Stimulated activated CD4-positive, alpha-beta T cell treated with anti-CD3 and anti-CD28 coated beads, Interleukin-1b, Interleukin-23, amount 100 ng/mL, for 24 hours (primary cell): ENCODE measurements at regions not wholly inside any gene's neighbourhood (a gene's known extent, or its start where the extent isn't known, plus 50 kb on each side); places are given as distances from the start of the nearest gene placed in this dataset.

Experiments used
- DNase-seq, 4 experiments: peaks; one replicate each; pipeline ENCODE4 v3.0.0-alpha.2; 2020; ENCODE audit warnings: low read depth in 4 of 4, low spot score in 1 of 4

DNA sequence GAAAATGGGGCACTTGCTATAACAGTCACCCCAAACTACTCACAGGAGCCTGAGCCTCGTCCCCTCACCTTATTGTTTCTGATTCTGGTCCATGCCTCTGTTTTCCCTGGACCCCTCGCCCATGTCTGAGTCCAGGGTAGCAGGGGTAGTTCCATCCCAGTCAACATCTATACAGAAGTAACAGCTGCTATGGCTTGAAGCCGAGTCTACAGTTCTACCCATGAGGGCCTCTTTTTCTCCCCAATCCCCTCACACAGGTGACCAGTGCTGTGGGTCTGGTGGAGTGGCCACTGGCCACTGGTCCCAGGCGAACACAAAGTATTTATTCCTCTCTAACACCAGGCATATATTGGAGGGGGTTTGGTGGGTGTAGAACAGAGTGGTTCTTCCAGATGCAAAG lies 116.4 kb downstream of the ZNF280B start:
- no peak for DNase-seq

DNA sequence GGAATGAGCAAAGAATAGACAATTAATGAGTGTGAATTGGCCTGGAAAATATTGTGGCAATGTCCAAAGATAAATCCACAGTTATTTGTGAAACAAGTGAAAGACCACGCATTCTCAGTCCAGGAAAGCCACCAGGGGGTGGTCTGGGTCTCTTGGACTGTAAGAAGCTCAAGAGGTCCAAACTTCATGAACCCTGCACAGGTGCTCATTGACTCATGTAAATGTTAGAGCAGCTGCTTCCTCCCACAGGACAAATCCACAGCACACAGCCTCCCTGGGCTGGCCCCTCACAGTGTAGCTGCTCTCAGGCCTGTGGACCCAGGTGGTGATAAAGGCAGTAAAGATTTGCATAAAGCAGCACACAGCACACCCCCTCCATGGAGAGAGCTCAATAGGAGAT lies 114.0 kb downstream of the ZNF280B start:
- no peak for DNase-seq

DNA sequence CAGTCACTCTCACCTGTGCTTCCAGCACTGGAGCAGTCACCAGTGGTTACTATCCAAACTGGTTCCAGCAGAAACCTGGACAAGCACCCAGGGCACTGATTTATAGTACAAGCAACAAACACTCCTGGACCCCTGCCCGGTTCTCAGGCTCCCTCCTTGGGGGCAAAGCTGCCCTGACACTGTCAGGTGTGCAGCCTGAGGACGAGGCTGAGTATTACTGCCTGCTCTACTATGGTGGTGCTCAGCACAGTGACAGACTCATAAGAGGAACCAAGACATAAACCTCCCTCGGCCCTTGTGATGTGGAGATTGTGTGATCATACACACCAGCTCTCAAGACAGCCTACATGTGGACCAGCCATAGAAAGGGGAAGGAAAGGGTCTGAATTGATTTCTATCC lies 113.3 kb downstream of the ZNF280B start:
- no peak for DNase-seq

DNA sequence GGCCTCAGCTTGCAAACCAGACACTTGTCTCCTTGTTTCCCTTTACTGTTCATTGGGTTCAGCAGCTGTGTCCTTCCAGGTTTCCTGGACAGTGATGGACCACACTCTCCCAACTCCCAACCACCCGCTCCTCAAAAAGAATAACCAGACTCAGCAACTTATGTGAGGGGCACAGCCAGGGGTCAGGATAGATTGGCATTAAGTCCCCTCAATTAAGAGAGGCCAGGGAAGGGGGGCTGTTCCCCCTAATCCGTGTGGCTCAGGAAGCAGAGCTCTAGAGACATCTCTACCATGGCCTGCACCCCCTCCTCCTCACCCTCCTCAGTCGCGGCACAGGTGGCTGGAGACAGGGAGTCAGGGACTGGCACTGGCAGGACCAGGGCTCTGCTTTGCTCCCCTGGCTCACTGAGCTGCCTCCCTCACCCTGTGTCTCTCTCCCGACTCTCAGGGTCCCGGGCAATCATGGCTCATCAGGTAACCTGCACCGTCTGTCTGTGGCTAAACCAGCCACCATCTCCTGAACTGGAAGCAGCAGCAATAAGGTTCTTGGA lies 111.7 kb downstream of the ZNF280B start:
- DNase-seq: no peak

DNA sequence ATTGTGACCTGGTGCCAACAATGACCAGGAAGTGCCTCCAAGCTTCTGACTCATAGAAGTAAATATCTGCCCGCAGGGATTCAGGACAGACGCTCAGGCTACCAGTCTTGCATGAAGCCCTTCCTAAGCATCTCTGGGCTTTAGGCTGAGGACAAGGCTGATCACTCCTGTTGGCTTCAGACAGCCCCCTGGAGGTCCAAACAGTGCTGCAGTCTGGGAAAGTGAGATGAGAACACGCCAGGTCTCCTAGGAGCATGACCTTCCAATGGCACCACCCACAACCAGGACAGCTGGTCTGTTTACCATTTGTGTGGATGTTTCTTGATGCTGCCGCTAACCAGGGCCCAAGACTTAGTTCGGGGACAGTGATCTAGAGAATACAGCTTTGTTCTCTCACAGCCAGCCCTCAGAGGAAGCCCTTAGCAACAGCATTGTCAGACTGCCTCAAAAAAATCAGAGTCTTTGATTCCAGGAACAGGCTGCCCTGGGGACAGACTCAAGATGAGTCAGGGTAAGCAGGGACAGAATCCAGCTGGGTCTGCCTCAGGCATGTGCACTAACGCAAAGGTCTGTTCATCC lies 111.2 kb downstream of the ZNF280B start:
- DNase-seq: no peak

DNA sequence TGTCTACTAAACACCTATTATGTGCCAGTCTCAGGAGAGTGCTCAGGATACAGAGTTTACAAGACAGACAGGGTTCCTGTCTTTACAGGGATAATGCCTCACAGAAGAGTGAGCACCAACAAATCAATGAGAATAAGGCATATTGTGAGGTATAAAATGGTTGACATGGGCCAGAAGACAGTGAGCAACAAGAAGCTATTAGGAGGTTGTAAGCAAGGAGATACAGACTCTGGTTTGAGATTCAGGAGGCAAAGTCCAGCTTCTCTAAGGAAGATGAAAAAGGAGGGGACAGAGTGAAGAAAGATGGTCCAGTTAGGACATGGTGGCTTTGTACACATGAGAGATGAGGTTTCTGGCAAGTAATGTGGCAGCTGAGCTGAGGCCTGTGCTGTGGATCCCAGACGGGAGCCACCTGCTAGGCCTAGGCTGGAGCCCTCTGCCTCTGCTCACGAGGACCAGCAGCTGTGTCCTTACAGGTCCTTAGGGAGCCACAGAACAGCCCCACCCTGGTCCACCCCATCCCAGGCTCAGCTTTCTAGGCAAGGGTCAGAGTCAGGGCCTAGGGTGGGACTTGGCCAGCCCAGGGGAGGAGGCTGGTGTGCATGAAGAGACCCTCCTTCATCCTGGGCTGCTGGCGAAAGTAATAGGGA lies 110.5 kb downstream of the ZNF280B start:
- no peak for DNase-seq

DNA sequence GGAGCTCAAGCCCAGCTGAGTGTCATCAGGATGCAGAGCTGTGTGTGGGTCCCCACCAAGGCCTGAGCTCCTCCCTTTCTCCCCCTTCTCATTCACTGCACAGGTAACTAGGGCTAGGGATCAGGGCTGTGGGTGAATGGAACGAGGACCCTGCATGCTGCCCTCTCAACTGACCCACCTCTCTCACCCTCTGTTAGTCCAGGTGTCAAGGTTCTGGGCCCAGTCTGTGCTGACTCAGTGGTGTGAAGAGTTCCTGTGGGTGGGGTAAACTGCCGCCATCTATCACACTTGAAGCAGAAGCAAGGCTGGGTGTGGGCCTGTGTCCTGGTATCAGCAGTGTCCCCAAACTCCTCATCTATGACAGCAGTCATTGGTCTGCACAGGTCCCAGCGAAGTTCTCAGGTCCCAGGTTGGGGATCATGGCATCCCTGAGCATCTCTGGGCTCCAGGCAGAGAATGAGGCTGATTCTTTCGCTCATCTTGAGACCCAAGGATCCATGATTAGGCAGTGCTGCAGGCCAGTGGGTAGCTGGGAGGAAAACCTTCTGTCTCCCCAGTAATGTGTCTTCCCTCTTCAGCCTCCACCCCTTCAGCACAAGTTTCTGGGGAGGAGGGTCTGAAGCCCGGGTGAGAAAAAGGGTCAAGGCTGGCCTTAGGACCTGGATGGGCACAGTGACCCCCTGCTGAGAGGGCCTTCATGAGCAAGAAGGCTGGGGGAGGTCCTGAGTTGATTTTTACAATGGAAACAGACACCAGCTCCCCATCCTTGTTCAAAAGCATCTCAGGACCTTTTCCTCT lies 109.8 kb downstream of the ZNF280B start:
- DNase-seq: no peak

DNA sequence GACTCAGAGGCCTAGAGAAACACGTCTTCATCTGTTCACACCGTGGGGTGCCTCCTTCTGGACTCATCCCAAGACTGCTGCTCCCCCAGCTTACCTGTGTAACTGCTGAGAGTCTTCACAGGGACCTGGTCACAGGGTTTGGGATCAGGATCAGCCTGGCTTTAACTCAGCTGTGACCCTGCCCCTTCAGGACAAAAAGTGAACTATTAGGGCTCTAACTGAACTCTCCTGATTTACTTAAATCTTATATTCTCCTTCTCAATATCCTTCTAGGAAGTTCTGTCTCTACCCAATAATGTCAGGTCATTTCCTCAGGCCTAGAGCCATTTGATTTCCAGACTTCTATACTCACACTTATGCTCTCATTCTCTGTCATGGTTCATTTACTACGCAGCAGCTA lies 108.4 kb downstream of the ZNF280B start:
- no peak for DNase-seq

DNA sequence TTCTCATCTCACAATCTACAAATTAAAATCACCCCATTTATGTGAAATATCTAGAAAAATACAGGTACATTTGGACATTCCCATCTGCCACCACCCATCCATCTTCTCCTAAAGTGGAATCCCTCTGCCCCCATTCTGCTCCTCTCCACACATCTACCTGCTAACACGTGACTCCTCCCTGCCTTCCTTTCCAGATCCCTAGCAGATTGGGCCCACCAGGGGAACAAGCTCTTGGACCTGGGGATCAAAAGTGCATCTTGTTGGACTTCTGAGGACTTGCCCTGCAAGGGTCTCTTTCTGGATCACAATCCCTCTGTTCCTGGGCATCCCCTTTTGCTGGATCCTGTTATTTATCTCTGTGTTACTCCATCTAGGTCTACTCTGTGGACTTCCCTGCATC lies 107.6 kb downstream of the ZNF280B start:
- no peak for DNase-seq

DNA sequence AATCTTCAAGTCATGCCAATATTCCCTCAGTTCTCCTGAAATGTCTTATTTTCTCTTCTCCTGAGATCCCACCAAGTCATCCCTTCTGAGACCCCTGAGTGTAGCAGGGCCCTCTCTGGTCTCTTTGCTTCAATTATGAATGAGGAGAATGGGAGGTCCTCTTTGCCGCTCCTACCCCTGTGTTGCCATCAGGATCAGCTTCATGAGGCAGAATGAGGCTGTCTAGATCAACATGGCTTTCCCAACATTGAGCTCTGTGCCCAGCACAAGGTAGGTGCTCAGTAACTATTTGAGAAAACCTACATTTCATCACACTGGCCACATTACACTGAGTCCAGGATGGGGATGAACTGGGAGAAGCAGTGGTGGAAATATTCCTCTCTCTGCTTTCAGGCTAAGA lies 107.2 kb downstream of the ZNF280B start:
- DNase-seq: no peak

DNA sequence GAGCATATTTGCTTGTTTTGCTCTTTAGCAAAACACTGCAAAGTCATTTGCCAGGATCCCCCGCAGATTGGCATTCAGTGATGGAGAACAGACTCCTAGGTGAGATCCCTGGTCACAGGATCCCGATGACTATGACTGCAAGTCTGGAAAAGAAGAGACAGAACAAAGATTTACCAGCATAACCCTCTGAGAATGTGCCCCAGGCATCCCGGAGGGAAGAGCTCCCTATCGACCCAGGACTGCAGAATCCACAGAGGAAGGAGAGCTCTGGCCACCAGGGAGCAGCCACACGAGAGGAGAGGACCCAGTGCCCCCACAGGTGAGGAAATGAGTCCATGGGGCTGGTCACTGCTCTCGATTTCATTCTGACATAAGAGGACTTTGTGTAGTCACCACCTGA lies 105.2 kb downstream of the ZNF280B start:
- DNase-seq: no peak

DNA sequence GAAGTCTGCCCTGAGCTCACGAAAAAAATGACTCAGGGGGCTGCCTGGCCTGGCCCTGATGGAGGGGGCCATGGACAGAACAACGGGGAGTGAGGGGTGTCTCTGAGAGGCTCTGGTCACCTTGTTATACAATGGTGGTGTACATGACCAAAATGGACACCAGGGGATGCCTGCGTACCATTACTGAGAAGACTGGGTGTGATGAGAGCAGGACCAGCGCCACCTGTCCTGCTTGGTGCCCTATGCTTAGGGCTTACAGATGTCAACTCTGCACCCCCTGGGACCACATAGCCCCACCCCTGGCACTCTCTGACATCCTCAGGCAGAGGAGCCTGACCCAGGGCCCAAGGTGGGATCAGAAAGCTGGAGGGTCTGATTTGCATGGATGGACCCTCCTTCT lies 104.8 kb downstream of the ZNF280B start:
- no peak for DNase-seq

DNA sequence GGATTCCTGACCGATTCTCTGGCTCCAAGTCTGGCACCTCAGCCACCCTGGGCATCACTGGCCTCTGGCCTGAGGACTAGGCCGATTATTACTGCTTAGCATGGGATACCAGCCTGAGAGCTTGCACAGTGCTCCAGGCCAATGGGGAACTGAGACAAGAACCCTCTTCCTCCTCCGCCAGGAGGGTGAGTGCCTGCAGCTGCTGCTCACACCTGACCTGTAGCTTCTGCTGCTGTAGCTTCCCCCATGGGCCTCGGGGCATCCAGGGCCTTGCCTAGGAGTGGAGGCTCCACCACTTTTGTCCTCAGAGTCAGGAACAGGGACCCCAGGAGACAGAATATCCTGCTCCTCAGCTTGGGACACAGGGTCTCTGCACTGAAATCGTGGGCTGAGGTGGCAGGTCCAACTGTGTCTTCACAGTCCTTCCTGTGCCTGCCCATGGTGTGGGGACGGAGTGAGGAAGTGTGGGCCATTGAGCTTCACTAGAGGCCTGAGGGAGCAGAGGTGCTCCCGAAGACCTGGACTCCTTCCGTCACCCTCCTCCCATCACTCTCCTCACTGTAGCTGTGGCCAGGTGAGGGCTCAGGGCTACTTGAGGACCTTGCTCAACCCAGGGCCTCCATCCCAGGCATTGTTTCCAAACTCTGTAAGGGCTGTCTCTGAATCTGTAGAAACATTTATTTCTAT lies 103.8 kb downstream of the ZNF280B start:
- DNase-seq: no peak

DNA sequence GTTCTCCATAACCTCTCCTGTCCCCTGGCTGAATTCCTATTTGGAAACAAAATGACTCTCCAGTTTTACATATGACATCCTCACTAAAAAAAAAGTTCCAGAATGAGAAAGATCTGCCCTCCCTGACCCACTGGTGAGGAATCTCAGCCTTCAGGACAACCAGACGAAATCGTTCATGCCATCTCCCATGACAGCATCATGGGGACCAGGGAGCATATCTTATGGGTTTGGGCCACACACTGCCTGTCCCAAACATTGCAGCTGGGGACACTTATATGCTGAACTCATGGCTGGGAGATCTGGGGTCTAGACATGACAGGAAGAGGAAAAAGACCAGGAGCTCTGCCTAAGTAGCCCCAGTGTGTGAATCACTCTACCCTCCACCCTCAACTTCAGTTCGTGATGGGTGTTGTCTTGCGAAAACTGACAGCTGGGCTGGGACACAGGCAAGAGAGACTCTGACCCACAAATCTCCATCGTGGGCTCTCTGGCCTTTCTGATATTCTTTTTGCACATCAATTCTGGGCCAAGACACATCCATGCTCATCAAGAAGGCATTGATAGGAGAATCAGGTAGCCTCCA lies 102.0 kb downstream of the ZNF280B start:
- no peak for DNase-seq

DNA sequence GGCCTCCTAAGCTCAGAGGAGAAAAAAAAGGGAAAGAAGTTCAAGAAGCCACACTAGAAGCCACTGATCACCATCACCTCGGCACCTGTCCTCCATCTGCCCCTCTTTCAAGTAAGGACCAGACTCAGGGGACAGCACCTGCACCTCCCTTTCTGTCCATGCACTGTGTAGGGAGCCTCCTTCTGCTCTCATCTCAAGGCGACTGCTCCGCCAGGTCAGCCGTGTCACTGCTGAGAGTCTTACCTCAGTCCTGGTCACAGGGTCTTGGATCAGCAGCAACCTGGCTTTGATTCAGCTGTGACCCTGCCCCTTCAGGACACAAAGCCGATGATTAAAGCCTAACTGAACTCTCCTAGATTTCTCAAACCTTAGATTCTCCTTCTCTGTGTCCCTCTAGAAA lies 101.5 kb downstream of the ZNF280B start:
- DNase-seq: no peak

DNA sequence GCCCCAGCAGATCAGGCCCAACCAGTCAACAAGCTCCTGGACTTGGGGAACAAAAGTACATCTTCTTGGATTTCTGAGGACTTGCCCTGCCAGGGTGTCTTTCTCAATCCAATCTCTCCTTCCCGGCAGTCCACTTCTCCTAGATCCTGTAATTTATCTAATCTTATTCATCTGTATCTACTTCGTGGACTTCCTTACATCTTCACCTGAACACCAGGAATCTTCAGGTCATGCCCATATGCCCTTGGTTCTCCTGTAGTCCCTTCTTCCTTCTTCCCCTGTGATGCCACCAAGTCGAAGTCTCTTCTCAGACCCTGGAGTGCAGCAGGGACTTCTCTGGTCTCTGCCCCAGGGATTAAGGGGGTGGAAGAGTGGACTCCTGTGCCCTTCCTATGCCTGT lies 100.3 kb downstream of the ZNF280B start:
- no peak for DNase-seq

DNA sequence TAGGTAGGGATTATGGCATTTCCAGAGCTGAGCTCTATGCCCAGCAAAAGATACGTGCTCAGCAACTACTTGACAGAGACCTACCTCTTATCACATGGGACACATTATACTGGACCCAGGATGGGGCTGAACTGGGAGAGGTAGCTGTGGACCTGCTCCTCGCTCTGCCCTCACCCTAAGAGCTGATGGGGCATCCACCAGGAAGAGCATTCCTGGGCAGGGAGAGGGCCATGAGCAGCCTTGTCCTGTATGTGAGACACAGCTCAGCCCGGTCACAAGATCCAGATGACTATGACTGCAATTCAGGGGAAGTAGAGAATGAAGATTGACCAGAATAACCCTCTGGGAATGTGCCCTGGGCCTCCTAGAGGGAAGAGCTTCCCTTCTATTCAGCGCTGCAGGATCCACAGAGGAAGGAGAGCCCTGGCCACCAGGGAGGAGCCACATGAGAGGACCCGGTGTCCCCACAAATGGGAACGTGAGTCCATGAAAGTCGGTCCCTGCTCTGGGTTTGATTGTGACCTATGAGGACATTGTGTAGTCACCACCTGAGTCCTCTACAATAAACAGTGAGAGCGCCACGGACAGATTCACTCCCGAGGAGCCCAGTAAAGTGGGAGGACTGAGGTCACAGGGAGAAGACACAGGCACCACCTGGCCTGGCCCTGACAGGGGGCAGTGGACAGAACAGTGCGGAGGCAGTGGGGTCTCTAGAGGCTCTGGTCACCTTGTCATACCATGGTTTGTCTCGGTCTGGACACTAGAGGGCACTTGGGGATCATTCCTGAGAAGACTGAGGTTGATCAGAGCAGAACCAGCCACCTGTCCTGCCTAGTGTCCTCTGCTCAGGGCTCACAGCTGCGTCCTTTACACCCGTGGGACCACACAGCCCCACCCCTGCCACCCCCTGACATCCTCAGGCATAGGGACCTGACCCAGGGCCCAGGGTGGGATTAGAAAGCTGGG lies 99.5 kb downstream of the ZNF280B start:
- DNase-seq: no peak

DNA sequence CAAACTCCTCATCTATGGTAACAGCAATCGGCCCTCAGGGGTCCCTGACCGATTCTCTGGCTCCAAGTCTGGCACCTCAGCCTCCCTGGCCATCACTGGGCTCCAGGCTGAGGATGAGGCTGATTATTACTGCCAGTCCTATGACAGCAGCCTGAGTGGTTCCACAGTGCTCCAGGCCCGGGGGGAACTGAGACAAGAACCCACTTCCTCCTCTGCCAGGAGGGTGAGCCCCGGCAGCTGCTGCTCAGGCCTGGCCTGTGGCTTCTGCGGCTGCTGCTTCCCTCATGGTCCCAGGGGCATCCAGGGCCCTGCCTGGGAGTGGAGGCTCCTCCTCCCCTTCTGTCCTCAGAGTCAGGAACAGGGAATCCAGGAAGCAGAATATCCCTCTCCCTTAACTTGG lies 98.4 kb downstream of the ZNF280B start:
- DNase-seq: no peak

DNA sequence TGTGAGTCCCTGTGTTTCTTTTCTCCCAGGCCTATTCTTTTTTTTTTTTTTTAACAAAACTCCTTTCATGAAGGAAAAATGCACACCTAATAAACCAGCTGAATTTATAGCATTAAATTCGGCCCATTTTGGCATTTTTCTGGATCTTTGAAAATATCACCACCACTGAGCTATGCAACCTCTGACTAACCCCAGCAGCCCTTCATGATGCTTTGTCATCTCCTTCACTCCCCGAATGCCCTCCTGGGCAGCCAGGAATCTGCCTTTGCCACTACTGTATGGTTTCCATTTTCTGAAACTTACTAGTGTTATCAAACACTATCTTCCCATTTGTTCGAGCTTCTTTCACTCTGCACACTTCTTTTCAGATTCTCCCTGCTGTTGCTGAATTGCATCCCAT lies 97.9 kb downstream of the ZNF280B start:
- DNase-seq: no peak

DNA sequence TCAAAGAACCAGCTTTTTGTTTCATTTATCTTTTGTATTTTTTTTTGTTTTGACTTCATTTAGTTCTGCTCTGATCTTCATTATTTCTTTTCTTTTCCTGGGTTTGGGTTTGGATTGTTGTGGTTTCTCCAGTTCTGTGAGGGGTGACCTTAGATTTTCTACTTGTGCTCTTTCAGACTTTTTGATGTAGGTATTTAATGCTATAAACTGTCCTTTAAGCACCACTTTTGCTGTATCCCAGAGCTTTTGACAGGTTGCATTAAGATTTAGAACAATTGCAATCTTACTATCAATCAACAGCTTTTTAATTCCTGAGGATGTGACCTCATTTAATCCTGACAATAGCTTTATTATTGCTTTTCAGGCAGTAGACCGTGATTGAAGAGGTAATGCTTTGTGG lies 94.3 kb downstream of the ZNF280B start:
- DNase-seq: no peak
